NCI-H2107 (cell line): ENCODE measurements at regions not wholly inside any gene's neighbourhood (a gene's known extent, or its start where the extent isn't known, plus 50 kb on each side); places are given as distances from the start of the nearest gene placed in this dataset.
A peak's percentile ranks its signal among the peaks of the same experiment; 100 is the strongest.

Experiments used
- DNase-seq: peaks from one replicate; lab custom pipeline; 2025; lab: John Stamatoyannopoulos, UW

- DNase-seq: no peak
Measured at GRCh38 chr2:18182861-18183260, 304.4 kb downstream of the KCNS3 start.

- no peak for DNase-seq
Measured at GRCh38 chr2:18180912-18181311, 302.4 kb downstream of the KCNS3 start.

GRCh38 chr2:18180031-18180610 lies 301.7 kb downstream of the KCNS3 start:
- DNase-seq: no peak

GRCh38 chr2:18178736-18179349 lies 300.4 kb downstream of the KCNS3 start:
- peak; percentile 2 for DNase-seq

- no peak for DNase-seq
Measured at GRCh38 chr2:18176679-18177215, 298.3 kb downstream of the KCNS3 start.

GRCh38 chr2:18172607-18173006 lies 294.1 kb downstream of the KCNS3 start:
- DNase-seq: no peak

- no peak for DNase-seq
Measured at GRCh38 chr2:18171191-18172139, 293.0 kb downstream of the KCNS3 start.

GRCh38 chr2:18170642-18171041 lies 292.2 kb downstream of the KCNS3 start:
- no peak for DNase-seq

GRCh38 chr2:18169893-18170175 lies 291.4 kb downstream of the KCNS3 start:
- no peak for DNase-seq

GRCh38 chr2:18169121-18169892 lies 290.8 kb downstream of the KCNS3 start:
- DNase-seq: no peak

GRCh38 chr2:18167871-18168270 lies 289.4 kb downstream of the KCNS3 start:
- DNase-seq: no peak

GRCh38 chr2:18161681-18162080 lies 283.2 kb downstream of the KCNS3 start:
- no peak for DNase-seq

- no peak for DNase-seq
Measured at GRCh38 chr2:18159896-18160295, 281.4 kb downstream of the KCNS3 start.

GRCh38 chr2:18156421-18156820 lies 278.0 kb downstream of the KCNS3 start:
- DNase-seq: no peak

GRCh38 chr2:18156002-18156401 lies 277.5 kb downstream of the KCNS3 start:
- no peak for DNase-seq

- no peak for DNase-seq
Measured at GRCh38 chr2:18154812-18155211, 276.3 kb downstream of the KCNS3 start.

GRCh38 chr2:18154259-18154658 lies 275.8 kb downstream of the KCNS3 start:
- no peak for DNase-seq

GRCh38 chr2:18153741-18154140 lies 275.3 kb downstream of the KCNS3 start:
- DNase-seq: no peak

GRCh38 chr2:18151237-18151636 lies 272.8 kb downstream of the KCNS3 start:
- DNase-seq: no peak

GRCh38 chr2:18149660-18150246 lies 271.3 kb downstream of the KCNS3 start:
- peak; percentile 3 for DNase-seq

GRCh38 chr2:18136881-18137475 lies 258.5 kb downstream of the KCNS3 start:
- DNase-seq: no peak
